ENCODE measurements at regions not wholly inside any gene's neighbourhood (a gene's known extent, or its start where the extent isn't known, plus 50 kb on each side); places are given as distances from the start of the nearest gene placed in this dataset.

DNA sequence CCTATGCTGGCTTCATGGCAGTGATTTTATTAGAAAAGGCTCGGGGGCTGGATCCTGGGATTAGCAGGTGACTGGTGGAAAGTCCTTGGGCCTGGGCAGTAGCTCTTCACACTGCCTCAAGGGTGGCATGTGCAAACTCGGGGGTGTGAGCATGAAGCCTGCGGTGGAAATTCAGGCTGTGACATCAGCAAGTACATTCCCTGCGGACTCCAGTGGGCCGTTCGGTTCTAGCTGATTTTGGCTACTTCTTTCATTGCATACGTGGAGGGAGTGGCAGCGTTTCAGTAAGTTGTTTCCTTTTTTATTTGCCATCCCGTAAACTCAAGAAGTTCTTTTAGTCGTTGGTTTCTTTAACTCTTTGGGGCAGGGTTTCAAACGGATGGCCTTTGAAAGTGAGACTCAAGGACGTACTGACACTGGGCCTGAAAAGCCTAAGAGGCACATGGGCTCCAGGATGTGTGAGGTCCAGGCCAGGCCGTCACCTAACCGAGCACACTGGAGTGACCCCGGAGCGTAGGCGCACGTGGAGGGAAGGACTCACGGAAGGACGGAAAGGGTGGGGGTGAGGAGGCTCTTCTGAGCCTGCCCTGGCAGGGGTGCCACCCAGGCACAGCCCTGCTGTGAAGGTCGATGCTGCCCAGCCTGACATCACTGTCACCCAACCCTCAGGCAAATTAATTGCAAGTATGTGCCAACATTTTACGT, 104.0 kb upstream of the FRMD1 start:
- Histone ChIP-seq H3K36me3 (replicated peaks) (no peaks in the 10 kb centered on the region), H3K4me3 (ENCODE audit: low read depth, low read length) (no peak overlapping the region), H3K27ac (no peak overlapping the region), H3K27me3 (replicated peaks) (no peaks in the 10 kb centered on the region)
- DNase-seq = no peak
- TF ChIP-seq, protein P1, sequence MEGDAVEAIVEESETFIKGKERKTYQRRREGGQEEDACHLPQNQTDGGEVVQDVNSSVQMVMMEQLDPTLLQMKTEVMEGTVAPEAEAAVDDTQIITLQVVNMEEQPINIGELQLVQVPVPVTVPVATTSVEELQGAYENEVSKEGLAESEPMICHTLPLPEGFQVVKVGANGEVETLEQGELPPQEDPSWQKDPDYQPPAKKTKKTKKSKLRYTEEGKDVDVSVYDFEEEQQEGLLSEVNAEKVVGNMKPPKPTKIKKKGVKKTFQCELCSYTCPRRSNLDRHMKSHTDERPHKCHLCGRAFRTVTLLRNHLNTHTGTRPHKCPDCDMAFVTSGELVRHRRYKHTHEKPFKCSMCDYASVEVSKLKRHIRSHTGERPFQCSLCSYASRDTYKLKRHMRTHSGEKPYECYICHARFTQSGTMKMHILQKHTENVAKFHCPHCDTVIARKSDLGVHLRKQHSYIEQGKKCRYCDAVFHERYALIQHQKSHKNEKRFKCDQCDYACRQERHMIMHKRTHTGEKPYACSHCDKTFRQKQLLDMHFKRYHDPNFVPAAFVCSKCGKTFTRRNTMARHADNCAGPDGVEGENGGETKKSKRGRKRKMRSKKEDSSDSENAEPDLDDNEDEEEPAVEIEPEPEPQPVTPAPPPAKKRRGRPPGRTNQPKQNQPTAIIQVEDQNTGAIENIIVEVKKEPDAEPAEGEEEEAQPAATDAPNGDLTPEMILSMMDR (IDR thresholded peaks at IDR 0.05; ENCODE audit: low read depth, low read length, missing control alignments) = no peak
- in situ Hi-C loops (cut with HindIII; ENCODE audit: low pct_ligation_motif_present, low sequenced_read_pairs) = no loop called here

DNA sequence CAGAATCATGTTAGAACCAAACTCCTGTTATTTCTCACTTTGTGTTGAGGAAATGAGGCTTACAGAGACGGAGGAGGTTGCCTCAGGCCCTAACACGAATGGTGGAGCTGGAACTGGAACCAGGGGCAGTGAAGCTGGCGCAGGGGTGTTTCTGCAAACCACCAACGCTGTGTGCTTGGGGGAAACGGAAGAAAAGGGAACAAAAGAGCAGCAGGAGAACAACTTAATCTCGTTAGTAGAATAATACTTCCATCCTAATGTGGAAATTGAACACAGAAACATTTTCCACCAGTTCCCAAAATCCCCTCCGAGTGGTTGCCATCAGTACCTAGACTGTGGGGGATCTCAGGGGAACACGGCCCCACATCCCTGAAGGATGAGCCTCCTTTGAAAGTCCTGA, 103.4 kb upstream of the FRMD1 start:
- no peaks in the 10 kb centered on the region for H3K27me3 ChIP-seq (replicated peaks)
- no peak overlapping the region for H3K27ac ChIP-seq
- H3K4me3 ChIP-seq (ENCODE audit: low read depth, low read length) = no peak overlapping the region
- TF ChIP-seq, protein P1 (IDR thresholded peaks at IDR 0.05; ENCODE audit: low read depth, low read length, missing control alignments) = no peak
- DNase-seq = no peak
- no peaks in the 10 kb centered on the region for H3K36me3 ChIP-seq (replicated peaks)
- in situ Hi-C loops (cut with HindIII; ENCODE audit: low pct_ligation_motif_present, low sequenced_read_pairs) = no loop called here

DNA sequence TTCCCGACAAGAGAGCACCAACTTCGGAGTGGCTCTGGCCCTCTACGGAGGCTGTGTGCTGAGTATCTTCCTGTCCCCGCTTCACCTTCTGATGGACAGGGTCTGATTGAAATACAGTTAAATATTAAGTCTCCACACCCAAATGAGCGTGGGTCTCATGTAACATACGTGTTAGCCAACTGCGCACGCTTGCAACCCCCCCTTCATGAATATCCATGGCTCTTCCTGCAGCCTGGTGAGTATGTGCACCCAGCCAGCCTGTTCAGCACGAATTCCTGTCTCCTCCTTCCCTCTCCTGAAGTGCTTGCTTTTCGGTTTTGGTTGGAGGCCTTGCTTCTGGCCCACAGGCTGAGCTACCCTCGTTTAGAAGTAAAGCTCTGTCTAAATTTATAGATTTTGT, 102.9 kb upstream of the FRMD1 start:
- no peaks in the 10 kb centered on the region for H3K36me3 ChIP-seq (replicated peaks)
- in situ Hi-C loops (cut with HindIII; ENCODE audit: low pct_ligation_motif_present, low sequenced_read_pairs) = no loop called here
- TF ChIP-seq, protein P1 (IDR thresholded peaks at IDR 0.05; ENCODE audit: low read depth, low read length, missing control alignments) = no peak
- H3K27ac ChIP-seq = no peak overlapping the region
- no peak overlapping the region for H3K4me3 ChIP-seq (ENCODE audit: low read depth, low read length)
- no peak for DNase-seq
- H3K27me3 ChIP-seq (replicated peaks) = no peaks in the 10 kb centered on the region

DNA sequence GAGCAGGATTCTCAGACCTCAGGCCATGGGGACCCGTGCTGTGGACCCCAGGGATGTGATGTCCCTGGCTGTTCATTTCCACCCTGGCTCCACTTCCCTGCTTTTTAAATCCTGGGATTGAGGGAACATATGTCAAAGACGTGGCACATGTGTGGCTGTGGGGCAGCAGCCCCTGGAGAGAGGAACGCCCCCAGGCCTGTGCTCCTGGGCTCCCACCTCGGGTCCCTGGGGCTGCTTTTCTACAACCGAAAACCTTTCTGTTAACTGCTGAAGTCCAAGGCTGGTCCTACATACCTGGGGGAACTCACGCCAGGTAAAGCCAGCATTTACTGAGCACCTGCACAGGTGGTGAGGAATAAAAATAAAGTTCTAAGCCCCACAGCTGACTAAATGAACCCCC, 102.3 kb upstream of the FRMD1 start:
- DNase-seq = no peak
- no peaks in the 10 kb centered on the region for H3K36me3 ChIP-seq (replicated peaks)
- H3K27ac ChIP-seq = no peak overlapping the region
- H3K27me3 ChIP-seq (replicated peaks) = no peaks in the 10 kb centered on the region
- H3K4me3 ChIP-seq (ENCODE audit: low read depth, low read length) = no peak overlapping the region
- TF ChIP-seq, protein P1 (IDR thresholded peaks at IDR 0.05; ENCODE audit: low read depth, low read length, missing control alignments) = no peak
- in situ Hi-C loops (cut with HindIII; ENCODE audit: low pct_ligation_motif_present, low sequenced_read_pairs) = no loop called here

DNA sequence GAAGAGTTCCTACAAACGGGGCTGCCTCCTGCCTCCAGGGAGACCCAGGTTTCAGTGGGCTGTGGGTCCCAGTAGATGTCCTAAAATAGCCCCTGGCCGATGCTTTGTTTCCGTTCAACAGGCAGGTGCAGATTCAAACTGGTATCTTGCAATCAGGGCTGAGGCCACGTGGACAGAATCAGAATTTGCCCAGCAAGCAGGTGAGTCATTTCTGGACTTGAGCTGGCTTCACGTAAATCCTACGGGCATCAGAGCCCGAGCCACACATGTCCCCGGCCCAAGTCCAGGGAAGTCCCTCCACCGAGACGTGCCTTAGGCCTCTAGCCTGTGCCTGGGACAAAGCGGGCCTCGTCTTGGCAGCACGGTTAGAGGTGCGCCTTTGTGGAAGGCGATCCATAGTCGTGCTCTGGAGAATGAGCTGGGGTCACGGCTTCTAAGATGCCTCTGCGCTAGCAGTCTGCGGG, 101.6 kb upstream of the FRMD1 start:
- no peak overlapping the region for H3K27ac ChIP-seq
- H3K36me3 ChIP-seq (replicated peaks) = no peaks in the 10 kb centered on the region
- in situ Hi-C loops (cut with HindIII; ENCODE audit: low pct_ligation_motif_present, low sequenced_read_pairs) = no loop called here
- H3K4me3 ChIP-seq (ENCODE audit: low read depth, low read length) = no peak overlapping the region
- DNase-seq = no peak
- H3K27me3 ChIP-seq (replicated peaks) = no peaks in the 10 kb centered on the region
- TF ChIP-seq, protein P1 (IDR thresholded peaks at IDR 0.05; ENCODE audit: low read depth, low read length, missing control alignments) = no peak

Measured in brain microvascular endothelial cell (primary cell).